ENCODE measurements at regions not wholly inside any gene's neighbourhood (a gene's known extent, or its start where the extent isn't known, plus 50 kb on each side); places are given as distances from the start of the nearest gene placed in this dataset.

DNA sequence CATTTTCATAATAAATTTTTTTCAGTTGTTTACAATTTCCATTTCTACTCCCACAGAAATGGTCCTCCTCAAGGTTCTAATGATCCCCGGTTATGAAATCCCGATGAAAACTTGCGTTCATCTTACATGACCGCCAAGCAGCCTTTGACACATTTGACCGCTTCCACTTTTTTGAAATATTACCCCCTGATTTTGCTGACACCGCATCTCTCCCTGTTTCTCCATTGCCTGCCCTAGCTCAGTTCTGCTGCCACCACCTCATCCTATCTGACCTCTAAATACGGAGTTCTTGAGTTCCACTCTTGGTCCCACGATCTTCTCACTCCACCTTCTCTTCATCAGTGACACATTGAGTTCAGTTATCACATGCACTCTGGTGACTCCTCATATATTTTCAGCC lies 74.1 kb downstream of the SLC35B3 start:
- intact Hi-C loops (cut with DNase I; ENCODE audit: low total_unique reads): no loop called here
- H3K27me3 ChIP-seq: no peaks in the 10 kb centered on the region
- no peak overlapping the region for H3K27ac ChIP-seq
- DNase-seq (ENCODE audit: low spot score in 2 of 2): no peak
- no peaks in the 10 kb centered on the region for H3K9me3 ChIP-seq
- H3K36me3 ChIP-seq: no peaks in the 10 kb centered on the region
- no peak for TF ChIP-seq POLR2A (IDR thresholded peaks at IDR 0.05)
- TF ChIP-seq, protein P1, sequence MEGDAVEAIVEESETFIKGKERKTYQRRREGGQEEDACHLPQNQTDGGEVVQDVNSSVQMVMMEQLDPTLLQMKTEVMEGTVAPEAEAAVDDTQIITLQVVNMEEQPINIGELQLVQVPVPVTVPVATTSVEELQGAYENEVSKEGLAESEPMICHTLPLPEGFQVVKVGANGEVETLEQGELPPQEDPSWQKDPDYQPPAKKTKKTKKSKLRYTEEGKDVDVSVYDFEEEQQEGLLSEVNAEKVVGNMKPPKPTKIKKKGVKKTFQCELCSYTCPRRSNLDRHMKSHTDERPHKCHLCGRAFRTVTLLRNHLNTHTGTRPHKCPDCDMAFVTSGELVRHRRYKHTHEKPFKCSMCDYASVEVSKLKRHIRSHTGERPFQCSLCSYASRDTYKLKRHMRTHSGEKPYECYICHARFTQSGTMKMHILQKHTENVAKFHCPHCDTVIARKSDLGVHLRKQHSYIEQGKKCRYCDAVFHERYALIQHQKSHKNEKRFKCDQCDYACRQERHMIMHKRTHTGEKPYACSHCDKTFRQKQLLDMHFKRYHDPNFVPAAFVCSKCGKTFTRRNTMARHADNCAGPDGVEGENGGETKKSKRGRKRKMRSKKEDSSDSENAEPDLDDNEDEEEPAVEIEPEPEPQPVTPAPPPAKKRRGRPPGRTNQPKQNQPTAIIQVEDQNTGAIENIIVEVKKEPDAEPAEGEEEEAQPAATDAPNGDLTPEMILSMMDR (IDR thresholded peaks at IDR 0.05): no peak
- no peak for TF ChIP-seq POLR2AphosphoS5 (IDR thresholded peaks at IDR 0.05)
- no peak overlapping the region for H3K4me3 ChIP-seq
- H3K4me1 ChIP-seq: no peaks in the 10 kb centered on the region

GRCh38 chr6:8352966-8353340 lies 82.4 kb downstream of the SLC35B3 start:
- Histone ChIP-seq H3K4me1 (no peaks in the 10 kb centered on the region), H3K36me3 (no peaks in the 10 kb centered on the region), H3K27me3 (no peaks in the 10 kb centered on the region), H3K4me3 (no peak overlapping the region), H3K9me3 (no peaks in the 10 kb centered on the region), H3K27ac (no peak overlapping the region)
- TF ChIP-seq POLR2A (IDR thresholded peaks at IDR 0.05) (no peak), POLR2AphosphoS5 (IDR thresholded peaks at IDR 0.05) (no peak)
- TF ChIP-seq, protein P1 (IDR thresholded peaks at IDR 0.05): no peak
- no peak for DNase-seq (ENCODE audit: low spot score in 2 of 2)
- intact Hi-C loops (cut with DNase I; ENCODE audit: low total_unique reads): no loop called here

DNA sequence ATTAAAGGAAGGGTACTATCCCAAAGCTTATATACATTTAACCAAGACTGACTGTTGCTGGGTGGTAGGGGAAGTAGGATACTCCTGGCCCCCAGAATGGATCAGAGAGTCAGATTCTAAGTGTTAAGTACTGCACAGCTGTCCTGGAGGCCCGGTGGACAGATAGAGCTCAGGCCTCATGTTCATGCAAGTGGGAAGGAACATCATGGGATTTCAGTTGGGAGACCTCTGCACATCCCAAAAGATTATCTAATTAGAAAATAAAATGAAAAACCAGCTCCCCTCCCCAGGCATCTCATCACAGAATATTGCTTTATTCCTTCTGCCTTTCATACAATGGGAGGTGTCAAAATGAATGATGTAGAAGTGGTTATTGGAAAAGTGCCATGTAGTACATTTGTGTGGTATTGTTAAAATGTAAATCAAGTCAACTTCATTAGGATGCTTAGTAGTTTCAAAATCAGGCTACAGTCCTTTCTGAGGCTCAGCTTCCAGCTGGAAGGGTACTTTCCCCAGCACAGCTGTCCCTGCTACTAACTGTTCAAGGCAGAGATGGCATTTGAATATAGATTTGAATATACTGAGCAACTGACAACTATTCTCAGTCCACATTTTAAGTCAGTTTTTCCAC lies 82.9 kb downstream of the SLC35B3 start:
- H3K36me3 ChIP-seq: no peaks in the 10 kb centered on the region
- no peak overlapping the region for H3K4me3 ChIP-seq
- H3K27me3 ChIP-seq: no peaks in the 10 kb centered on the region
- intact Hi-C loops (cut with DNase I; ENCODE audit: low total_unique reads): no loop called here
- H3K4me1 ChIP-seq: no peaks in the 10 kb centered on the region
- no peaks in the 10 kb centered on the region for H3K9me3 ChIP-seq
- TF ChIP-seq POLR2AphosphoS5 (IDR thresholded peaks at IDR 0.05) (no peak), POLR2A (IDR thresholded peaks at IDR 0.05) (no peak)
- TF ChIP-seq, protein P1 (IDR thresholded peaks at IDR 0.05): no peak
- no peak overlapping the region for H3K27ac ChIP-seq
- no peak for DNase-seq (ENCODE audit: low spot score in 2 of 2)

DNA sequence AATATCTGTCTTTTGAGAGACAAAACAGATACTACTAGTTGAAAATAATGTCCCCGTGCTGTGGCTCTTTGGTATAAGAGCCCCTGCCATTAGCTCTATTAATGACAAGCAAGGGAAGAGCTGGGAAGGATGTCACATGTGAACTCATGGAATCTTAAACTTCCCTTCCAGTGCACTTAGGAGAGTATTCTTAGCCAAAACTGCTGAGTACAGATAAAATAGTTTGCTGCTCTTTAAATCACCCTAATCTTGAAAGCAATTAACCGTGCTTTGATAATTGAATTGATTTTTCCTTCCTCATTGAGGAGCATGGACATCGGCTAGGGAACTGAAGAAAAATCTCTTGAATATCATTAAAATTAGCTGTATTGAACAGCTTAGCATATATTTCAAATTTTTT lies 91.7 kb downstream of the SLC35B3 start:
- Histone ChIP-seq H3K27me3 (no peaks in the 10 kb centered on the region), H3K4me3 (no peak overlapping the region), H3K27ac (no peak overlapping the region), H3K9me3 (peaks cover 0 to 13% of the 10 kb centered on the region in 2 donors), H3K4me1 (no peaks in the 10 kb centered on the region), H3K36me3 (no peaks in the 10 kb centered on the region)
- TF ChIP-seq, protein P1 (IDR thresholded peaks at IDR 0.05): no peak
- TF ChIP-seq POLR2A (IDR thresholded peaks at IDR 0.05) (no peak), POLR2AphosphoS5 (IDR thresholded peaks at IDR 0.05) (no peak)
- no peak for DNase-seq (ENCODE audit: low spot score in 2 of 2)
- intact Hi-C loops (cut with DNase I; ENCODE audit: low total_unique reads): no loop called here

DNA sequence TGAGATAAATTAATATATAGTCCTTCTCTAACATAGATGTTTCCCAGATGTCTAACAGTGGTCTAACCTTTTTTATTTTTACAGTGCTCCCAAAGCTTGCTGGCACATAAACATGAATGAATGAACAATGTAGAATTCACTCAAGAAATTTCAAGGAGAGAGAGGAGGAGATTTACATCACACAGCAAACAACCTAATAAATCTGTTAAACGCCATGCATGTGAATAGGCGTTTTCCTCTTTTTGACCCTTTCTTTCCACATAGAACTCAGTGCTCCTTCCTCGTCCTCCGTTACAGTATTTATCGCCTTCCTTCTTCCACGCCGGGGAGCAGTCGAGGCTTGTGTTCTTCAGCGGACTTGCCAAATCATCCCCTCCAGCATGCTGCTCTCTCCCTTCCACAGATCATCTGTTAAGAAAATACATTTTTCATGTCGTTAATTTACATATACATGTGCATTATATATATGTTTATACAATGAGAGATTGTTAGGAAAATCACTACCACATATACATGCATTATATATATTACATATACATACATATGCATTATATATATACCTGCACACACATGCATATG lies 93.0 kb downstream of the SLC35B3 start:
- intact Hi-C loops (cut with DNase I; ENCODE audit: low total_unique reads): no loop called here
- no peaks in the 10 kb centered on the region for H3K4me1 ChIP-seq
- TF ChIP-seq, protein P1 (IDR thresholded peaks at IDR 0.05): no peak
- TF ChIP-seq POLR2AphosphoS5 (IDR thresholded peaks at IDR 0.05): no peak
- TF ChIP-seq POLR2A (IDR thresholded peaks at IDR 0.05): no peak
- peaks cover 0 to 13% of the 10 kb centered on the region in 2 donors for H3K9me3 ChIP-seq
- no peaks in the 10 kb centered on the region for H3K27me3 ChIP-seq
- H3K27ac ChIP-seq: no peak overlapping the region
- H3K36me3 ChIP-seq: no peaks in the 10 kb centered on the region
- no peak overlapping the region for H3K4me3 ChIP-seq
- DNase-seq (ENCODE audit: low spot score in 2 of 2): no peak
